ENCODE measurements at regions not wholly inside any gene's neighbourhood (a gene's known extent, or its start where the extent isn't known, plus 50 kb on each side); places are given as distances from the start of the nearest gene placed in this dataset.

DNA sequence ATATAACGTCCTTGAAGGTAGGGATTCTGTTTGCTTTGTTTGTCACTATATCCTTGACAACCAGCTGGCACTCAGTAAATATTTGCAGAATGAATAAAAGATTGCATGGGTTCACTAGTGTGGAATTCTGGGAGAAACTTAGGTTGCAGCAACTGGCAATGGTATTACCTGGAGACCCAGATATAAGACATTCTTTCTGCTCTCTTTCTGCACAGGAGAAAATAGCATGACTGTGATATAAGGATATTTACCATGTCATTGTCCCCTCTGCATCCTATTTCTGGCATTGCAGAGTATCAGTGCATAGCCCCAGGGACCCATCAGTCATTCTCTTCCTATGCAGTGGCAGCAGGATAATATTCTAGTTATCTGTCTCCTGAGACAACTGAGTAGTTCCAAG, 308.9 kb upstream of the LRRC7 start:
- DNase-seq (ENCODE audit: extremely low read depth, low read depth) = no peak
- TF ChIP-seq, protein P1, sequence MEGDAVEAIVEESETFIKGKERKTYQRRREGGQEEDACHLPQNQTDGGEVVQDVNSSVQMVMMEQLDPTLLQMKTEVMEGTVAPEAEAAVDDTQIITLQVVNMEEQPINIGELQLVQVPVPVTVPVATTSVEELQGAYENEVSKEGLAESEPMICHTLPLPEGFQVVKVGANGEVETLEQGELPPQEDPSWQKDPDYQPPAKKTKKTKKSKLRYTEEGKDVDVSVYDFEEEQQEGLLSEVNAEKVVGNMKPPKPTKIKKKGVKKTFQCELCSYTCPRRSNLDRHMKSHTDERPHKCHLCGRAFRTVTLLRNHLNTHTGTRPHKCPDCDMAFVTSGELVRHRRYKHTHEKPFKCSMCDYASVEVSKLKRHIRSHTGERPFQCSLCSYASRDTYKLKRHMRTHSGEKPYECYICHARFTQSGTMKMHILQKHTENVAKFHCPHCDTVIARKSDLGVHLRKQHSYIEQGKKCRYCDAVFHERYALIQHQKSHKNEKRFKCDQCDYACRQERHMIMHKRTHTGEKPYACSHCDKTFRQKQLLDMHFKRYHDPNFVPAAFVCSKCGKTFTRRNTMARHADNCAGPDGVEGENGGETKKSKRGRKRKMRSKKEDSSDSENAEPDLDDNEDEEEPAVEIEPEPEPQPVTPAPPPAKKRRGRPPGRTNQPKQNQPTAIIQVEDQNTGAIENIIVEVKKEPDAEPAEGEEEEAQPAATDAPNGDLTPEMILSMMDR (IDR thresholded peaks at IDR 0.05; ENCODE audit: low read depth, low read length) = no peak

DNA sequence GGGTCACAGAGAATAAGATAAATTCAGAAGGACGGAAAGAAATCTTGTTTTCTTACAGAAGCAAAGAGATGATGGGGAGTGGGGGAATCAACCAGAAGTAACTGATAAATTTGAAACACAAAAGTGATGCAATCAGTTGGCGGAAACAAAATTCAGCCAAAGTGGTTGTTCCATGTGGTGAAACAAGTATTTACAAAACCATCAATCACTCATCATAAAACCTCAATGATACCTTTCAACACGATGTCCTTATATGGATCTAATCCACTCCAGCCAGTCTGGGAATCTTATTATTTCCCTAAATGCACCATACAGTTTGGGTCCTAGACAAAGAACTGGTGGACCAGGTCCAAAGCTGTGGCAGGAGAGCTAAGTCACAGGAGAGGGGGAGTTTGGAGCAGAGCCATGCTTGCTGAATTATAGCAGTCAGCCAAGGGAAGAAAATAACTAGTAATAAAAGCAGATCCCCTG, 303.8 kb upstream of the LRRC7 start:
- TF ChIP-seq, protein P1 (IDR thresholded peaks at IDR 0.05; ENCODE audit: low read depth, low read length) = no peak
- no peak for DNase-seq (ENCODE audit: extremely low read depth, low read depth)

DNA sequence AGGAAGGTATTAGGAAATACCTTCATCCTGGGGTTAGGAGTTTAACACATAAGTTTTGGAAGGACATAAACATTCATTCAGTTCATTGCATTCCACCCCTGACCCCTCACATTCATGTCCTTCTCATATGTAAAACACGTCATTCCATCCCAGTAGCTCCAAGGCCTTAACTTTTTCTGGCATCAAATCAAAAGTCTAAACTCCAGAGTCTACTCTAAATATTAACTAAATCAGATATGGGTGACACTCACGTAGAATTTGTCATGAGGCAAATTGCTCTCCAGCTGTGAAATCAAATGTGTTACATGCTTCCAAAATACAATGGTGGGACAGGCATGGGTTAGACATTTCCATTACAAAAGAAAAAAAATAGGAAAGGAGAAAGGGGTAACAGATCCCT, 298.2 kb upstream of the LRRC7 start:
- TF ChIP-seq, protein P1 (IDR thresholded peaks at IDR 0.05; ENCODE audit: low read depth, low read length) = no peak
- DNase-seq (ENCODE audit: extremely low read depth, low read depth) = no peak

- TF ChIP-seq, protein P1 (IDR thresholded peaks at IDR 0.05; ENCODE audit: low read depth, low read length) = no peak
- DNase-seq (ENCODE audit: extremely low read depth, low read depth) = no peak
These were observed 296.1 kb upstream of the LRRC7 start for GRCh38 chr1:69271587-69272125.

- no peak for DNase-seq (ENCODE audit: extremely low read depth, low read depth)
- TF ChIP-seq, protein P1 (IDR thresholded peaks at IDR 0.05; ENCODE audit: low read depth, low read length) = no peak
These were observed 295.0 kb upstream of the LRRC7 start for GRCh38 chr1:69272684-69273083.

DNA sequence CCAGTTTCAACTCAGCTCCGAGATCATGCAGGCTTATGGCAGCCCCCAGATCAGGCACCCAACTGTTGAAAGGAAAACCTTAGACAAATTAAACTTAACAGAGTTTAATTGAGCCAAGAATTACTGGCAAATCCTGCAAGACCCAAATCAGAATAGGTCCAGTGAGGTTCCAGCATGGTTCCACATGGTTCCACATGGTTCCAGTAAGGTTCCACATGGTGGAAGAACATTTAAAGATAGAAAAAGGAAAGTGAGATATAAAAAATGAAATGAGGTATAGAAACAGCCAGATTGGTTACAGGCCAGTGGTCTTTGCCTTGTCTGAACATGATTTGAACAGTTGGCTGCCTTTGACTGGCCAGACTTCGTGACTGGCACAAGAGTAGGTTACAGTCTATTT, 288.8 kb upstream of the LRRC7 start:
- DNase-seq (ENCODE audit: extremely low read depth, low read depth) = no peak
- TF ChIP-seq, protein P1 (IDR thresholded peaks at IDR 0.05; ENCODE audit: low read depth, low read length) = no peak

GRCh38 chr1:69283516-69283915, 284.2 kb upstream of the LRRC7 start:
- no peak for DNase-seq (ENCODE audit: extremely low read depth, low read depth)
- TF ChIP-seq, protein P1 (IDR thresholded peaks at IDR 0.05; ENCODE audit: low read depth, low read length) = no peak

Measured in AG09319 (cell line).